Mesendoderm (in vitro differentiated cells): ENCODE measurements at regions not wholly inside any gene's neighbourhood (a gene's known extent, or its start where the extent isn't known, plus 50 kb on each side); places are given as distances from the start of the nearest gene placed in this dataset.

Experiments used
- DNase-seq: peaks from one replicate; pipeline ENCODE4 v3.0.0; 2013
- H2AK5ac ChIP-seq: 2 replicates; pipeline ENCODE4 v1.6.1; 2013; ENCODE audit warnings: low read length, inconsistent platforms
- H2BK120ac ChIP-seq: 2 replicates; pipeline ENCODE4 v1.6.1; 2013; ENCODE audit warnings: low read depth, mild to moderate bottlenecking, low read length, moderate library complexity, mixed read lengths
- H2BK15ac ChIP-seq: replicated peaks from 2 replicates; pipeline ENCODE4 v1.6.1; 2013; ENCODE audit warnings: low read depth, mild to moderate bottlenecking, moderate library complexity
- H2BK5ac ChIP-seq: 2 replicates; pipeline ENCODE4 v1.6.1; 2013; ENCODE audit warnings: low read length, inconsistent platforms
- H3K18ac ChIP-seq: 2 replicates; pipeline ENCODE4 v1.6.1; 2013; ENCODE audit warnings: mild to moderate bottlenecking, low read length, mixed read lengths
- H3K23ac ChIP-seq: one replicate; pipeline ENCODE4 v1.6.1; 2013; ENCODE audit warnings: low read length
- H3K27ac ChIP-seq: 2 replicates; pipeline ENCODE4 v1.5.1; 2013; ENCODE audit warnings: low read depth, mild to moderate bottlenecking, inconsistent platforms, low read length, moderate library complexity
- H3K27me3 ChIP-seq: 2 replicates; pipeline ENCODE4 v1.6.1; 2013; ENCODE audit warnings: low read length, control low read depth, mild to moderate bottlenecking, inconsistent platforms; ENCODE audit not compliant: insufficient read depth, poor library complexity
- H3K36me3 ChIP-seq: 2 replicates; pipeline ENCODE4 v1.6.1; 2013; ENCODE audit warnings: low read length, inconsistent platforms; ENCODE audit not compliant: control insufficient read depth, insufficient read depth
- H3K4ac ChIP-seq: one replicate; pipeline ENCODE4 v1.6.1; 2013; ENCODE audit warnings: low read depth, mild to moderate bottlenecking, low read length, moderate library complexity
- H3K4me1 ChIP-seq: 2 replicates; pipeline ENCODE4 v1.6.1; 2013; ENCODE audit warnings: low read depth, low read length, inconsistent platforms; ENCODE audit not compliant: control insufficient read depth
- H3K4me2 ChIP-seq: 2 replicates; pipeline ENCODE4 v1.6.1; 2013; ENCODE audit warnings: low read length
- H3K4me3 ChIP-seq: 2 replicates; pipeline ENCODE4 v1.5.1; 2013; ENCODE audit warnings: mild to moderate bottlenecking, low read length
- H3K56ac ChIP-seq: one replicate; pipeline ENCODE4 v1.6.1; 2013; ENCODE audit warnings: low read length
- H3K79me1 ChIP-seq: 2 replicates; pipeline ENCODE4 v1.6.1; 2013; ENCODE audit warnings: low read length, inconsistent platforms
- H3K79me2 ChIP-seq: 2 replicates; pipeline ENCODE4 v1.6.1; 2013; ENCODE audit warnings: mild to moderate bottlenecking, low read length; ENCODE audit not compliant: control insufficient read depth, insufficient read depth
- H3K9ac ChIP-seq: 2 replicates; pipeline ENCODE4 v1.6.1; 2013; ENCODE audit warnings: low read length, inconsistent platforms
- H4K5ac ChIP-seq: one replicate; pipeline ENCODE4 v1.6.1; 2013; ENCODE audit warnings: low read length
- H4K8ac ChIP-seq: one replicate; pipeline ENCODE4 v1.6.1; 2013; ENCODE audit warnings: low read depth, mild to moderate bottlenecking, control low read depth, low read length, moderate library complexity
- WGBS: extraction: QIAGEN DNeasy Blood & Tissue Kit; methylation state at CpG from one replicate; pipeline ENCODE4 v1.1.7; 2013; ENCODE audit warnings: low lambda C conversion rate, missing lambda C conversion rate; ENCODE audit not compliant: insufficient coverage; ENCODE audit errors: extremely low coverage; 5-methylcytosine and 5-hydroxymethylcytosine counted together

- no peak overlapping the region for H3K23ac ChIP-seq
- no peaks in the 10 kb centered on the region for H3K79me1 ChIP-seq
- no peak overlapping the region for H4K5ac ChIP-seq
- peaks cover 2% of the 10 kb centered on the region for H3K4me1 ChIP-seq
- no peak overlapping the region for H3K4me2 ChIP-seq
- no peak overlapping the region for H2BK15ac ChIP-seq
- DNase-seq: no peak
- no peaks in the 10 kb centered on the region for H3K36me3 ChIP-seq
- no peaks in the 10 kb centered on the region for H3K27me3 ChIP-seq
- no peaks in the 10 kb centered on the region for H3K79me2 ChIP-seq
- H2BK5ac ChIP-seq: no peak overlapping the region
- no peak overlapping the region for H3K27ac ChIP-seq
- no peak overlapping the region for H4K8ac ChIP-seq
- WGBS: no CpG with 5 or more reads among the region's 12 CpGs
- no peak overlapping the region for H3K4ac ChIP-seq
- H3K18ac ChIP-seq: no peak overlapping the region
- no peak overlapping the region for H3K56ac ChIP-seq
- H2AK5ac ChIP-seq: no peak overlapping the region
- H3K9ac ChIP-seq: no peak overlapping the region
- no peak overlapping the region for H3K4me3 ChIP-seq
- H2BK120ac ChIP-seq: no peak overlapping the region
Measured at GRCh38 chr2:120538691-120539423, 192.9 kb downstream of the INHBB start.

- Histone ChIP-seq H3K79me1 (no peaks in the 10 kb centered on the region), H3K9ac (no peak overlapping the region), H4K5ac (no peak overlapping the region), H3K18ac (no peak overlapping the region), H2BK15ac (no peak overlapping the region), H3K4me3 (no peak overlapping the region), H2AK5ac (no peak overlapping the region), H3K4ac (no peak overlapping the region), H3K27me3 (no peaks in the 10 kb centered on the region), H2BK5ac (no peak overlapping the region), H3K27ac (no peak overlapping the region), H3K56ac (peak overlapping the region; percentile 42), H3K4me2 (no peak overlapping the region), H3K23ac (no peak overlapping the region), H4K8ac (no peak overlapping the region), H3K36me3 (no peaks in the 10 kb centered on the region), H3K79me2 (no peaks in the 10 kb centered on the region), H2BK120ac (no peak overlapping the region), H3K4me1 (peaks cover 2% of the 10 kb centered on the region)
- no peak for DNase-seq
- no CpG with 5 or more reads among the region's 15 CpGs for WGBS
Measured at GRCh38 chr2:120539424-120539936, 193.5 kb downstream of the INHBB start.

- Histone ChIP-seq H2BK15ac (no peak overlapping the region), H4K8ac (no peak overlapping the region), H3K4me2 (no peak overlapping the region), H2AK5ac (no peak overlapping the region), H2BK120ac (no peak overlapping the region), H3K4me3 (no peak overlapping the region), H3K36me3 (no peaks in the 10 kb centered on the region), H3K27me3 (no peaks in the 10 kb centered on the region), H3K79me1 (no peaks in the 10 kb centered on the region), H3K79me2 (no peaks in the 10 kb centered on the region), H2BK5ac (no peak overlapping the region), H3K23ac (no peak overlapping the region), H3K4me1 (peaks cover 2% of the 10 kb centered on the region), H3K4ac (no peak overlapping the region), H3K56ac (peak overlapping the region; percentile 42), H3K27ac (no peak overlapping the region), H3K9ac (no peak overlapping the region), H3K18ac (no peak overlapping the region), H4K5ac (no peak overlapping the region)
- WGBS: no CpG with 5 or more reads among the region's 17 CpGs
- DNase-seq: peak; percentile 93
Measured at GRCh38 chr2:120539937-120540718, 194.2 kb downstream of the INHBB start.

GRCh38 chr2:120540719-120541552 is 194.7 kb upstream of the GLI2 start:
- H3K79me2 ChIP-seq: no peaks in the 10 kb centered on the region
- H4K8ac ChIP-seq: no peak overlapping the region
- no peak overlapping the region for H3K18ac ChIP-seq
- H2AK5ac ChIP-seq: no peak overlapping the region
- no peak overlapping the region for H2BK15ac ChIP-seq
- H3K23ac ChIP-seq: no peak overlapping the region
- H3K4me1 ChIP-seq: peaks cover 2% of the 10 kb centered on the region
- WGBS: no CpG with 5 or more reads among the region's 13 CpGs
- H3K36me3 ChIP-seq: no peaks in the 10 kb centered on the region
- no peak overlapping the region for H3K4ac ChIP-seq
- no peak overlapping the region for H3K4me3 ChIP-seq
- H2BK120ac ChIP-seq: no peak overlapping the region
- no peak overlapping the region for H2BK5ac ChIP-seq
- H3K27me3 ChIP-seq: no peaks in the 10 kb centered on the region
- no peak overlapping the region for H3K9ac ChIP-seq
- no peak overlapping the region for H4K5ac ChIP-seq
- DNase-seq: no peak
- H3K56ac ChIP-seq: no peak overlapping the region
- no peaks in the 10 kb centered on the region for H3K79me1 ChIP-seq
- no peak overlapping the region for H3K4me2 ChIP-seq
- H3K27ac ChIP-seq: no peak overlapping the region

GRCh38 chr2:120541553-120541932 is 194.1 kb upstream of the GLI2 start:
- H4K8ac ChIP-seq: no peak overlapping the region
- peaks cover 2% of the 10 kb centered on the region for H3K4me1 ChIP-seq
- H3K36me3 ChIP-seq: no peaks in the 10 kb centered on the region
- no peaks in the 10 kb centered on the region for H3K79me1 ChIP-seq
- H3K4me2 ChIP-seq: no peak overlapping the region
- no peak overlapping the region for H2AK5ac ChIP-seq
- no peak for DNase-seq
- H3K4me3 ChIP-seq: no peak overlapping the region
- H3K27ac ChIP-seq: no peak overlapping the region
- H4K5ac ChIP-seq: no peak overlapping the region
- no peak overlapping the region for H2BK5ac ChIP-seq
- no peak overlapping the region for H3K23ac ChIP-seq
- no peak overlapping the region for H2BK120ac ChIP-seq
- no peaks in the 10 kb centered on the region for H3K27me3 ChIP-seq
- H2BK15ac ChIP-seq: no peak overlapping the region
- no peak overlapping the region for H3K56ac ChIP-seq
- H3K9ac ChIP-seq: no peak overlapping the region
- no peak overlapping the region for H3K4ac ChIP-seq
- no CpG with 5 or more reads among the region's 7 CpGs for whole genome bisulfite sequencing
- no peaks in the 10 kb centered on the region for H3K79me2 ChIP-seq
- no peak overlapping the region for H3K18ac ChIP-seq
